Cardiac muscle cell (in vitro differentiated cells and primary cell): ENCODE measurements at regions not wholly inside any gene's neighbourhood (a gene's known extent, or its start where the extent isn't known, plus 50 kb on each side); places are given as distances from the start of the nearest gene placed in this dataset.
"Not testable (repeated sequence)": the region's sequence is repeated elsewhere in the genome, so short reads cannot be mapped to it uniquely, and the experiment has no call there.

Experiments
- DNase-seq, 2 donors: peaks; one replicate each; pipeline versions ENCODE4 v3.0.0 to v3.0.0-alpha.2; 2010 to 2017; ENCODE audit warnings: low read depth in 1 of 2, low spot score in 1 of 2
- H3K27ac ChIP-seq: fragments of 200-600 bp; sonication (generic); 2 replicates; pipeline ENCODE4 v1.5.1; 2016
- H3K27me3 ChIP-seq: fragments of 200-600 bp; sonication (generic); 2 replicates; pipeline ENCODE4 v1.6.0; 2016; ENCODE audit warnings: control low read depth
- H3K36me3 ChIP-seq: fragments of 200-600 bp; sonication (generic); 2 replicates; pipeline ENCODE4 v1.5.1; 2016; ENCODE audit warnings: control low read depth
- H3K4me1 ChIP-seq: fragments of 200-600 bp; sonication (generic); 2 replicates; pipeline ENCODE4 v1.8.1; 2017; ENCODE audit warnings: low read depth, mild to moderate bottlenecking, mixed run types
- H3K4me3 ChIP-seq: fragments of 200-600 bp; sonication (generic); 2 replicates; pipeline ENCODE4 v1.5.1; 2016; ENCODE audit warnings: mild to moderate bottlenecking
- H3K9me3 ChIP-seq: fragments of 200-600 bp; sonication (generic); 2 replicates; pipeline ENCODE4 v1.5.1; 2017; ENCODE audit warnings: low read depth, mild to moderate bottlenecking, control low read depth
- CTCF ChIP-seq: IDR thresholded peaks from 2 replicates; pipeline ENCODE4 v1.5.1; 2012; ENCODE audit warnings: low read depth, mild to moderate bottlenecking, low read length

DNA sequence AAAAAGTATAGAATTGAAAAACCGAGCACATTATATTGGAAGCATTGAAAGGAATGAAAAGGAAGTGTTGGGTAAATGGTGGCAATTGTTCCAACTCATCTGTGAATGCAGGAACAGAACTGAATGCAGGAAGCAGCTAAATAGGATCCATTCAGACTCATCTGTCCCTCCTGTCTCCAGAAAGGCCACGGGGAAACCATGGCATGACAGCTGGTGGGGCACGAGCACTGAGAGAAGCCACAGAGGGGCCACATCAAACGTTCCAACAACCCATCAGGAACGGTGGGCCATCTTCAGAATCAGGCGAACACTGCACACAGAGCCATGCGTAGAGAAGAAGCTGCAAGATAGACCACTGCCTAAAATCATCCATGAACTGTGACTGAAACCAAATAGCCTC, 138.5 kb upstream of the SLC35G4 start:
- Histone ChIP-seq H3K27ac (no peak overlapping the region), H3K4me1 (no peaks in the 10 kb centered on the region), H3K9me3 (no peaks in the 10 kb centered on the region), H3K4me3 (no peak overlapping the region), H3K36me3 (no peaks in the 10 kb centered on the region), H3K27me3 (no peaks in the 10 kb centered on the region)
- no peak for DNase-seq
- TF ChIP-seq CTCF: no peak

- Histone ChIP-seq H3K27ac (no peak overlapping the region), H3K27me3 (no peaks in the 10 kb centered on the region), H3K4me3 (no peak overlapping the region), H3K36me3 (no peaks in the 10 kb centered on the region), H3K4me1 (no peaks in the 10 kb centered on the region), H3K9me3 (no peaks in the 10 kb centered on the region)
- TF ChIP-seq CTCF: no peak
- DNase-seq: no peak
These were observed 140.8 kb upstream of the SLC35G4 start for GRCh38 chr18:11468617-11469016.

DNA sequence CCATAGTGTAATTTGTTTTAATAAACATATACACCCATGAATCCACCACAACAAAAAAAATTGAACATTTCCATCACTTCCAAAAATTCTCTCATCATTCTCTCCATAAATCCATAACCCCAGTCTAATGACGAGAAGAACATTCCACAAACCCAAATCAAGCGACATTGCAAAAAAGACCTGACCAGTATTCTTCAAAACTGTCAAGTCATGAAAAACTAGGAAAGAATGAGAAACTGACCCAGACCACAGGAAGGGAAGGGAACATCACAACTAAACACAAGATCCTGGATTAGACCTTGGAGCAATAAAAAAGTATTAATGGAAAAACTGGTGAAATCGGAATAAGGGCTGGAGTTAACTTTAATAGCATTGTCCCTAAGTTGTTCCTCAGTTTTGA, 141.3 kb upstream of the SLC35G4 start:
- H3K27me3 ChIP-seq: no peaks in the 10 kb centered on the region
- no peaks in the 10 kb centered on the region for H3K36me3 ChIP-seq
- H3K4me1 ChIP-seq: no peaks in the 10 kb centered on the region
- TF ChIP-seq CTCF: no peak
- no peak for DNase-seq
- H3K9me3 ChIP-seq: no peaks in the 10 kb centered on the region
- H3K4me3 ChIP-seq: no peak overlapping the region
- H3K27ac ChIP-seq: no peak overlapping the region

- Histone ChIP-seq H3K4me3 (no peak overlapping the region), H3K27me3 (no peaks in the 10 kb centered on the region), H3K9me3 (no peaks in the 10 kb centered on the region), H3K36me3 (no peaks in the 10 kb centered on the region), H3K27ac (no peak overlapping the region), H3K4me1 (no peaks in the 10 kb centered on the region)
- no peak for TF ChIP-seq CTCF
- no peak for DNase-seq
These were observed 141.8 kb upstream of the SLC35G4 start for GRCh38 chr18:11467611-11468010.

DNA sequence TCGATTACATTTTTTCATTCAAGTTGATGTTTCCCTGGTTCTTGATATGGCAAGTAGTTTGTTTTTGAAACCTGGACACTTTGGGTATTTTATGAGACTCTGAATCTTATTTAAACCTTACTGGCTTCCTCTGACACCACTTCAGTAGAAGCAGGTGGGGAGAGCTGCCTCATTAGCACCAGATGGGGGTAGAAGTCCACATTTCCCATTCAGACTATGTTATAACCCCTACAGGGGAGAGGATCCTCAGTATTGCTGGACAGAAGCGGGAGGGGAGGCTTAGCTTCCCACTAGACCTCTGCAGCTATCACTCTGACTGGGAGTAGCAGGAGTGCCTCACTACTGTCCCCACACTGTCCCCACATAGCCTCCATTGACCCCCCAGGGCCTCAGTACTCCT, 145.3 kb upstream of the SLC35G4 start:
- no peaks in the 10 kb centered on the region for H3K27me3 ChIP-seq
- H3K4me1 ChIP-seq: no peaks in the 10 kb centered on the region
- no peak overlapping the region for H3K27ac ChIP-seq
- H3K9me3 ChIP-seq: no peaks in the 10 kb centered on the region
- H3K36me3 ChIP-seq: no peaks in the 10 kb centered on the region
- TF ChIP-seq CTCF: no peak
- no peak for DNase-seq
- no peak overlapping the region for H3K4me3 ChIP-seq

DNA sequence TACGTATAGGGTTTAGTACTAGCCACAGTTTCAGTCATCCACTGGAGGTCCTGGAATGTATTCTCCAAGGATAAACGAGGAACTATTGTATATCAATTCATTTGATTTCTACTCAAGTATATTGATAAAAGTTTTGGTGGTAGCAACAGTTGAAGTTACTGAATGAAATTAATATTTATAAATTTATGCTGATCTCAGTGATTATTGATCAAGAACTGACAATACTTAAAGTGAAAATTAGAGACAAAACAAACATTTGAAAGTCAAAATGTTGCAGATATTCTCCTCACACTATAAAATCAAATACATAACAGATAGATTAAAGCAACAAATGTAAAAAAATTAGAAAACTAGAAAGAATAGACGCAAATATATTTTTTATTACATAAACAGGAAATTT, 150.9 kb upstream of the SLC35G4 start:
- Histone ChIP-seq H3K36me3 (no peaks in the 10 kb centered on the region), H3K27me3 (no peaks in the 10 kb centered on the region), H3K9me3 (no peaks in the 10 kb centered on the region), H3K4me1 (no peaks in the 10 kb centered on the region), H3K27ac (no peak overlapping the region), H3K4me3 (no peak overlapping the region)
- TF ChIP-seq CTCF: no peak
- DNase-seq: no peak

DNA sequence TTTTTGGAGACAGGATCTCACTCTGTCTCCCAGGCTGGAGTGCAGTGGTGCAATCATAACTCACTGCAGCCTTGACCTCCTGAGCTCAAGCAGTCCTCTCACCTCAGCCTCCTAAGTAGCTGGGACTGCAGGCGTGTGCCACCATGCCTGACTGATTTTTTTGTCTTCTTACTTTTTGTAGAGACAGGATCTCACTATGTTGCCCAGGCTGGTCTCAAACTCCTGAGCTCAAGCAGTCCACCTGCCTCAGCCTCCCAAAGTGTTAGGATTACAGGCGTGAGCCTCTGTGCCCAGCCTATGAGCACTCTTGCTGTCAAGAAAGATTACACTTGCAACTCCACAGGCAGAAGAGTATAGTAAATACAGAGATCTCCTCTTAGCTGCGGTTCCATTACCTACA, 151.5 kb upstream of the SLC35G4 start:
- not testable (repeated sequence) for DNase-seq, H3K27me3 ChIP-seq, H3K36me3 ChIP-seq, H3K9me3 ChIP-seq, H3K4me1 ChIP-seq, H3K4me3 ChIP-seq, H3K27ac ChIP-seq
